Neural progenitor cell (in vitro differentiated cells): ENCODE measurements at regions not wholly inside any gene's neighbourhood (a gene's known extent, or its start where the extent isn't known, plus 50 kb on each side); places are given as distances from the start of the nearest gene placed in this dataset.

Source experiments
- EZH2phosphoT487 ChIP-seq: fragments of 200-600 bp; sonication (generic); IDR thresholded peaks from 2 replicates; pipeline ENCODE4 v1.6.1; 2017; ENCODE audit warnings: antibody characterized with exemption
- TF ChIP-seq, protein P1 (sequence below): fragments of 200-600 bp; sonication (generic); IDR thresholded peaks from 2 replicates; pipeline ENCODE4 v1.5.1; 2017; ENCODE audit warnings: antibody characterized with exemption, mild to moderate bottlenecking

DNA sequence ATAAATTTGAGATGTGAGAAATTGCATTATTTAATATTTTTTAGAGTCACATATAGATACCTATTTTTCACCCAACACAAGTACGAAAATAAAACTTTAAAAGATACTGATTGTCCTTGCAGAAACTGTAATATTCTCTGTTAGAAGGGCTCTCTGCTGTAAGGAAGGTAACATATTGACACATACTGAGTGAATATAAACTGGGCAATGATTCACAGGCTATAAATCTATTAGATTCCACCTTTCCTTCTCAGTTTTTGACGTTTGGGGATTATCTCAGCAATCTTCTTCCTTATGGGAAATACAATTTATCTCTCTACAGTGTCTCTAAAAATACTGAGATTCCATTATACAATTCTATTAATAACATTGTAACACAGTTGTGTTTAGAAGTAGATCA lies 229.1 kb upstream of the MAP2 start:
- TF ChIP-seq, protein P1, sequence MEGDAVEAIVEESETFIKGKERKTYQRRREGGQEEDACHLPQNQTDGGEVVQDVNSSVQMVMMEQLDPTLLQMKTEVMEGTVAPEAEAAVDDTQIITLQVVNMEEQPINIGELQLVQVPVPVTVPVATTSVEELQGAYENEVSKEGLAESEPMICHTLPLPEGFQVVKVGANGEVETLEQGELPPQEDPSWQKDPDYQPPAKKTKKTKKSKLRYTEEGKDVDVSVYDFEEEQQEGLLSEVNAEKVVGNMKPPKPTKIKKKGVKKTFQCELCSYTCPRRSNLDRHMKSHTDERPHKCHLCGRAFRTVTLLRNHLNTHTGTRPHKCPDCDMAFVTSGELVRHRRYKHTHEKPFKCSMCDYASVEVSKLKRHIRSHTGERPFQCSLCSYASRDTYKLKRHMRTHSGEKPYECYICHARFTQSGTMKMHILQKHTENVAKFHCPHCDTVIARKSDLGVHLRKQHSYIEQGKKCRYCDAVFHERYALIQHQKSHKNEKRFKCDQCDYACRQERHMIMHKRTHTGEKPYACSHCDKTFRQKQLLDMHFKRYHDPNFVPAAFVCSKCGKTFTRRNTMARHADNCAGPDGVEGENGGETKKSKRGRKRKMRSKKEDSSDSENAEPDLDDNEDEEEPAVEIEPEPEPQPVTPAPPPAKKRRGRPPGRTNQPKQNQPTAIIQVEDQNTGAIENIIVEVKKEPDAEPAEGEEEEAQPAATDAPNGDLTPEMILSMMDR: no peak
- TF ChIP-seq EZH2phosphoT487: no peak
